Activated CD4-positive, alpha-beta T cell treated with anti-CD3 and anti-CD28 coated beads, Interleukin-10, Interleukin-2, amounts not matched to agents 100 ng/mL and 50 ng/mL, durations not matched to agents 16 hours and 8 hours (primary cell): ENCODE measurements at regions not wholly inside any gene's neighbourhood (a gene's known extent, or its start where the extent isn't known, plus 50 kb on each side); places are given as distances from the start of the nearest gene placed in this dataset.
"Not testable (repeated sequence)": the region's sequence is repeated elsewhere in the genome, so short reads cannot be mapped to it uniquely, and the experiment has no call there.

ENCODE experiments used
- DNase-seq: peaks from one replicate; pipeline ENCODE4 v3.0.0-alpha.2; 2020

GRCh38 chr3:29152379-29152778 is 128.5 kb upstream of the RBMS3 start:
- no peak for DNase-seq

- peak; percentile 86 for DNase-seq
Observed at GRCh38 chr3:29153811-29154210, 127.1 kb upstream of the RBMS3 start.

- no peak for DNase-seq
Observed at GRCh38 chr3:29156086-29156715, 124.7 kb upstream of the RBMS3 start.

- no peak for DNase-seq
Observed at GRCh38 chr3:29164825-29165224, 116.0 kb upstream of the RBMS3 start.

- DNase-seq: no peak
Observed at GRCh38 chr3:29167180-29167579, 113.7 kb upstream of the RBMS3 start.

- DNase-seq: no peak
Observed at GRCh38 chr3:29168081-29168480, 112.8 kb upstream of the RBMS3 start.

GRCh38 chr3:29168696-29169095 is 112.2 kb upstream of the RBMS3 start:
- no peak for DNase-seq

GRCh38 chr3:29169451-29169850 is 111.4 kb upstream of the RBMS3 start:
- DNase-seq: no peak

GRCh38 chr3:29171043-29171990 is 109.6 kb upstream of the RBMS3 start:
- peak; percentile 11 for DNase-seq

- DNase-seq: no peak
Observed at GRCh38 chr3:29176501-29176900, 104.4 kb upstream of the RBMS3 start.

- no peak for DNase-seq
Observed at GRCh38 chr3:29178809-29179793, 101.8 kb upstream of the RBMS3 start.

GRCh38 chr3:29181149-29181780 is 99.6 kb upstream of the RBMS3 start:
- DNase-seq: no peak

GRCh38 chr3:29181872-29182271 is 99.0 kb upstream of the RBMS3 start:
- DNase-seq: no peak

GRCh38 chr3:29182828-29183227 is 98.0 kb upstream of the RBMS3 start:
- DNase-seq: not testable (repeated sequence)

- DNase-seq: peak; percentile 64
Observed at GRCh38 chr3:29183346-29184087, 97.4 kb upstream of the RBMS3 start.

- DNase-seq: no peak
Observed at GRCh38 chr3:29185706-29186105, 95.2 kb upstream of the RBMS3 start.

GRCh38 chr3:29186131-29186599 is 94.7 kb upstream of the RBMS3 start:
- no peak for DNase-seq

GRCh38 chr3:29186982-29187725 is 93.7 kb upstream of the RBMS3 start:
- peak; percentile 19 for DNase-seq

GRCh38 chr3:29189328-29189727 is 91.5 kb upstream of the RBMS3 start:
- DNase-seq: no peak

GRCh38 chr3:29194139-29194538 is 86.7 kb upstream of the RBMS3 start:
- no peak for DNase-seq

GRCh38 chr3:29195056-29195455 is 85.8 kb upstream of the RBMS3 start:
- no peak for DNase-seq
